ENCODE measurements at regions not wholly inside any gene's neighbourhood (a gene's known extent, or its start where the extent isn't known, plus 50 kb on each side); places are given as distances from the start of the nearest gene placed in this dataset.

- no peak overlapping the region for H3K4me3 ChIP-seq
- TF ChIP-seq, protein P1, sequence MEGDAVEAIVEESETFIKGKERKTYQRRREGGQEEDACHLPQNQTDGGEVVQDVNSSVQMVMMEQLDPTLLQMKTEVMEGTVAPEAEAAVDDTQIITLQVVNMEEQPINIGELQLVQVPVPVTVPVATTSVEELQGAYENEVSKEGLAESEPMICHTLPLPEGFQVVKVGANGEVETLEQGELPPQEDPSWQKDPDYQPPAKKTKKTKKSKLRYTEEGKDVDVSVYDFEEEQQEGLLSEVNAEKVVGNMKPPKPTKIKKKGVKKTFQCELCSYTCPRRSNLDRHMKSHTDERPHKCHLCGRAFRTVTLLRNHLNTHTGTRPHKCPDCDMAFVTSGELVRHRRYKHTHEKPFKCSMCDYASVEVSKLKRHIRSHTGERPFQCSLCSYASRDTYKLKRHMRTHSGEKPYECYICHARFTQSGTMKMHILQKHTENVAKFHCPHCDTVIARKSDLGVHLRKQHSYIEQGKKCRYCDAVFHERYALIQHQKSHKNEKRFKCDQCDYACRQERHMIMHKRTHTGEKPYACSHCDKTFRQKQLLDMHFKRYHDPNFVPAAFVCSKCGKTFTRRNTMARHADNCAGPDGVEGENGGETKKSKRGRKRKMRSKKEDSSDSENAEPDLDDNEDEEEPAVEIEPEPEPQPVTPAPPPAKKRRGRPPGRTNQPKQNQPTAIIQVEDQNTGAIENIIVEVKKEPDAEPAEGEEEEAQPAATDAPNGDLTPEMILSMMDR (IDR thresholded peaks at IDR 0.05; ENCODE audit: control extremely low read depth, extremely low read depth): no peak
- no peaks in the 10 kb centered on the region for H3K36me3 ChIP-seq (ENCODE audit: control insufficient read depth in 4 of 4, insufficient read depth in 4 of 4, low read length in 4 of 4)
- no peaks in the 10 kb centered on the region for H3K4me1 ChIP-seq (ENCODE audit: control insufficient read depth in 5 of 5, insufficient read depth in 5 of 5, low read length in 5 of 5)
- no peaks in the 10 kb centered on the region for H3K27me3 ChIP-seq (ENCODE audit: control insufficient read depth in 3 of 3, insufficient read depth in 3 of 3, low read length in 2 of 3)
- no peak overlapping the region for H3K27ac ChIP-seq (ENCODE audit: low read depth in 1 of 2, low read length in 1 of 2)
- no peaks in the 10 kb centered on the region for H3K9me3 ChIP-seq (ENCODE audit: control insufficient read depth in 4 of 4, insufficient read depth in 3 of 4, low read length in 3 of 4)
- 51 to 73% methylated on average over 1 of the region's 1 CpG for WGBS, 2 donors
- DNase-seq (no peak), ATAC-seq (ENCODE audit: insufficient read depth, low FRiP score) (no peak)
- no peak overlapping the region for H3K9ac ChIP-seq (ENCODE audit: insufficient read depth in 1 of 2, low read length in 2 of 2)
Observed at GRCh38 chr18:69205925-69206324, 194.8 kb upstream of the DOK6 start.

DNA sequence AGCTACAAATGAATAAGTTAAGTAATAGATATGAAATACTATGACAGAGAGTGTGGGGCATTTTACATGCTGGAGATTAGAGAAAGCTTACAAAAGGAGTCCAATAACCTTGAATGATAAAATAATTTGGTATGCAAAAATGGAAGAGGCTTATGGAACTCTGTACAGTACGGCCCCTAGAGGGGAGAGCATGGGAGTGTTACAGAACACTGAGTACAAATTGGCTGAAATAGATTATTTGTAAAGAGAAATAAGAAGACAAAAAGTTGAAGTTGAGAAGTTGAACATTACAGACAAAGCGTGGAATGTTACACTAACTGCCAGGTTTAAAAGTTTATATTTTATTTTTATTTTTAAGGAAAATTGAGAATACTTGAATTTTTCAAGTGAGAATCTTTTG lies 192.1 kb upstream of the DOK6 start:
- Histone ChIP-seq H3K4me3 (no peak overlapping the region), H3K9me3 (ENCODE audit: control insufficient read depth in 4 of 4, insufficient read depth in 3 of 4, low read length in 3 of 4) (no peaks in the 10 kb centered on the region), H3K27ac (ENCODE audit: low read depth in 1 of 2, low read length in 1 of 2) (no peak overlapping the region), H3K27me3 (ENCODE audit: control insufficient read depth in 3 of 3, insufficient read depth in 3 of 3, low read length in 2 of 3) (no peaks in the 10 kb centered on the region), H3K36me3 (ENCODE audit: control insufficient read depth in 4 of 4, insufficient read depth in 4 of 4, low read length in 4 of 4) (no peaks in the 10 kb centered on the region), H3K4me1 (ENCODE audit: control insufficient read depth in 5 of 5, insufficient read depth in 5 of 5, low read length in 5 of 5) (peaks cover 0 to 4% (median 0%) of the 10 kb centered on the region in 5 donors), H3K9ac (ENCODE audit: insufficient read depth in 1 of 2, low read length in 2 of 2) (no peak overlapping the region)
- WGBS, 2 donors: 91 to 93% methylated on average over 2 of the region's 2 CpGs
- ATAC-seq (ENCODE audit: insufficient read depth, low FRiP score) (no peak), DNase-seq (no peak)
- TF ChIP-seq, protein P1 (IDR thresholded peaks at IDR 0.05; ENCODE audit: control extremely low read depth, extremely low read depth): no peak

- no peaks in the 10 kb centered on the region for H3K36me3 ChIP-seq (ENCODE audit: control insufficient read depth in 4 of 4, insufficient read depth in 4 of 4, low read length in 4 of 4)
- TF ChIP-seq, protein P1 (IDR thresholded peaks at IDR 0.05; ENCODE audit: control extremely low read depth, extremely low read depth): no peak
- no peak overlapping the region for H3K9ac ChIP-seq (ENCODE audit: insufficient read depth in 1 of 2, low read length in 2 of 2)
- peaks cover 0 to 7% (median 0%) of the 10 kb centered on the region in 5 donors for H3K4me1 ChIP-seq (ENCODE audit: control insufficient read depth in 5 of 5, insufficient read depth in 5 of 5, low read length in 5 of 5)
- no peaks in the 10 kb centered on the region for H3K9me3 ChIP-seq (ENCODE audit: control insufficient read depth in 4 of 4, insufficient read depth in 3 of 4, low read length in 3 of 4)
- no peak for ATAC-seq (ENCODE audit: insufficient read depth, low FRiP score)
- peak in 2 of 3 donors; percentile 53 to 67 for DNase-seq
- no peaks in the 10 kb centered on the region for H3K27me3 ChIP-seq (ENCODE audit: control insufficient read depth in 3 of 3, insufficient read depth in 3 of 3, low read length in 2 of 3)
- H3K27ac ChIP-seq (ENCODE audit: low read depth in 1 of 2, low read length in 1 of 2): no peak overlapping the region
- no peak overlapping the region for H3K4me3 ChIP-seq
Observed at GRCh38 chr18:69209761-69210160, 190.9 kb upstream of the DOK6 start.

DNA sequence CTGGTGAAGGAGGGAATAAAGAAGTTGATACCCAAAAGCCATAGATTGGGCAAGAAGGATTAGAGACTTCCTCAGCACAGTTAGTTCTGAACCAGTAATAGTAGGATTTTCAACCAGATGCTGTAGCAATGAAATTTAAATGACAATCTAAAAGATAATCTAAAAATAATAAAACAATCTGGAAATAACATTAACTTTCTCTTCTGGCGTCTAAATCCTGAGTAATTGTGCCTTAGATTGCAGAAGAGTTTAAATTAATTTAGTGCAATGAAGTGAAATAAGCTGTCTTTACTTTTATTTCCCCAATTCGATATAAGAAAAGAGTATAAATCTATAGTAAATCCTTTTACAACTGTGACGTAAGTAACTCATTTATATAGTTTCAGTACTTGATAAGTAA lies 186.8 kb upstream of the DOK6 start:
- peaks cover 0 to 7% (median 0%) of the 10 kb centered on the region in 5 donors for H3K4me1 ChIP-seq (ENCODE audit: control insufficient read depth in 5 of 5, insufficient read depth in 5 of 5, low read length in 5 of 5)
- no peak overlapping the region for H3K27ac ChIP-seq (ENCODE audit: low read depth in 1 of 2, low read length in 1 of 2)
- H3K27me3 ChIP-seq (ENCODE audit: control insufficient read depth in 3 of 3, insufficient read depth in 3 of 3, low read length in 2 of 3): no peaks in the 10 kb centered on the region
- TF ChIP-seq, protein P1 (IDR thresholded peaks at IDR 0.05; ENCODE audit: control extremely low read depth, extremely low read depth): no peak
- ATAC-seq (ENCODE audit: insufficient read depth, low FRiP score) (no peak), DNase-seq (peak in 2 of 3 donors; percentile 47 to 62)
- no peaks in the 10 kb centered on the region for H3K9me3 ChIP-seq (ENCODE audit: control insufficient read depth in 4 of 4, insufficient read depth in 3 of 4, low read length in 3 of 4)
- H3K36me3 ChIP-seq (ENCODE audit: control insufficient read depth in 4 of 4, insufficient read depth in 4 of 4, low read length in 4 of 4): no peaks in the 10 kb centered on the region
- WGBS, 2 donors: 86 to 87% methylated on average over 3 of the region's 3 CpGs
- H3K9ac ChIP-seq (ENCODE audit: insufficient read depth in 1 of 2, low read length in 2 of 2): no peak overlapping the region
- no peak overlapping the region for H3K4me3 ChIP-seq

Data from lung (tissue), 11 donors.